CD14-positive monocyte (primary cell): ENCODE measurements at regions not wholly inside any gene's neighbourhood (a gene's known extent, or its start where the extent isn't known, plus 50 kb on each side); places are given as distances from the start of the nearest gene placed in this dataset.

Experiments used
- DNase-seq, 3 donors: peaks; one replicate each; pipeline ENCODE4 v3.0.0-alpha.2; 2011 to 2022
- H2AFZ ChIP-seq: 2 replicates; pipeline ENCODE4 v1.6.0; 2012; ENCODE audit warnings: mild to moderate bottlenecking, low read depth, low read length, inconsistent platforms; ENCODE audit not compliant: insufficient read depth, poor library complexity, severe bottlenecking
- H3K27ac ChIP-seq, 2 donors: 1 replicate in 1 of 2; 2 replicates in 1 of 2; pipeline ENCODE4 v1.5.1; 2012 to 2013; ENCODE audit warnings: low read length in 2 of 2, control low read depth in 1 of 2, inconsistent platforms in 1 of 2, low read depth in 1 of 2, mild to moderate bottlenecking in 1 of 2
- H3K27me3 ChIP-seq, 2 donors: one replicate each; pipeline versions ENCODE4 v1.6.0 to v1.6.1; 2011 to 2013; ENCODE audit warnings: low read length in 2 of 2; ENCODE audit not compliant: control insufficient read depth in 2 of 2, insufficient read depth in 2 of 2
- H3K36me3 ChIP-seq, 2 donors: replicated peaks in 1 of 2; 1 replicate in 1 of 2; 2 replicates in 1 of 2; pipeline versions ENCODE4 v1.5.1 to v1.6.1; 2012 to 2013; ENCODE audit warnings: low read length in 2 of 2, control low read depth in 1 of 2, inconsistent platforms in 1 of 2, mild to moderate bottlenecking in 1 of 2; ENCODE audit not compliant: insufficient read depth in 2 of 2, control insufficient read depth in 1 of 2
- H3K4me1 ChIP-seq, 2 donors: 1 replicate in 1 of 2; 2 replicates in 1 of 2; pipeline versions ENCODE4 v1.5.1 to v1.6.1; 2012 to 2013; ENCODE audit warnings: low read length in 2 of 2, control low read depth in 1 of 2, inconsistent platforms in 1 of 2, mild to moderate bottlenecking in 1 of 2, moderate library complexity in 1 of 2; ENCODE audit not compliant: insufficient read depth in 2 of 2, control insufficient read depth in 1 of 2
- H3K4me2 ChIP-seq: replicated peaks from 2 replicates; pipeline ENCODE3; 2012; ENCODE audit warnings: low read length, moderate library complexity, mild to moderate bottlenecking; ENCODE audit not compliant: poor library complexity, severe bottlenecking; ENCODE audit errors: extremely low read depth
- H3K4me3 ChIP-seq, 3 experiments: fragments of 200-600 bp in 1 of 3; sonication (generic) in 1 of 3; replicated peaks in 1 of 3; 1 replicate in 2 of 3; 2 replicates in 1 of 3; pipeline ENCODE4 v1.5.1; 2011 to 2013; ENCODE audit warnings: low read length in 3 of 3, mild to moderate bottlenecking in 3 of 3, control low read depth in 2 of 3, low read depth in 2 of 3, inconsistent platforms in 1 of 3, moderate library complexity in 1 of 3
- H3K79me2 ChIP-seq: 2 replicates; pipeline ENCODE4 v1.6.0; 2012; ENCODE audit warnings: mild to moderate bottlenecking, control low read depth, inconsistent platforms, low read length, moderate library complexity; ENCODE audit not compliant: insufficient read depth
- H3K9ac ChIP-seq: 2 replicates; pipeline ENCODE4 v1.6.0; 2017; ENCODE audit warnings: low read length, mild to moderate bottlenecking; ENCODE audit not compliant: insufficient read depth, poor library complexity, severe bottlenecking
- H3K9me3 ChIP-seq, 2 donors: replicated peaks in 1 of 2; 1 replicate in 1 of 2; 2 replicates in 1 of 2; pipeline versions ENCODE4 v1.5.1 to v1.6.1; 2012 to 2013; ENCODE audit warnings: low read length in 2 of 2, control low read depth in 1 of 2; ENCODE audit not compliant: control insufficient read depth in 1 of 2, insufficient read depth in 1 of 2
- H4K20me1 ChIP-seq: 2 replicates; pipeline ENCODE4 v1.6.0; 2012; ENCODE audit warnings: mild to moderate bottlenecking, low read length, control low read depth, moderate library complexity; ENCODE audit not compliant: insufficient read depth
- H3K27ac Mint-ChIP-seq, 7 donors: one replicate each; pipeline ENCODE4 v1.8.0; 2020; ENCODE audit warnings: mild to moderate bottlenecking in 7 of 7, mixed read lengths in 7 of 7, moderate library complexity in 6 of 7, inconsistent platforms in 2 of 7
- H3K27me3 Mint-ChIP-seq, 3 donors: one replicate each; pipeline ENCODE4 v1.8.0; 2021 to 2022; ENCODE audit warnings: low read depth in 3 of 3, mild to moderate bottlenecking in 3 of 3, mixed read lengths in 3 of 3, moderate library complexity in 3 of 3, inconsistent platforms in 1 of 3
- H3K36me3 Mint-ChIP-seq, 2 donors: one replicate each; pipeline ENCODE4 v1.8.0; 2020; ENCODE audit warnings: mixed read lengths in 2 of 2, inconsistent platforms in 1 of 2, mild to moderate bottlenecking in 1 of 2
- H3K4me1 Mint-ChIP-seq: one replicate; pipeline ENCODE4 v1.8.0; 2020; ENCODE audit warnings: mild to moderate bottlenecking, mixed read lengths
- H3K4me3 Mint-ChIP-seq, 2 donors: one replicate each; pipeline ENCODE4 v1.8.0; 2020; ENCODE audit warnings: mild to moderate bottlenecking in 2 of 2, mixed read lengths in 2 of 2, moderate library complexity in 1 of 2
- H3K9me3 Mint-ChIP-seq, 7 donors: one replicate each; pipeline ENCODE4 v1.8.0; 2020 to 2022; ENCODE audit warnings: mixed read lengths in 7 of 7, mild to moderate bottlenecking in 6 of 7, moderate library complexity in 6 of 7, inconsistent platforms in 2 of 7
- CTCF ChIP-seq: fragments of 200-600 bp; IDR thresholded peaks from one replicate; pipeline ENCODE4 v1.8.0; 2022; ENCODE audit warnings: antibody characterized with exemption, mild to moderate bottlenecking
- WGBS: methylation state at CpG from one replicate; pipeline ENCODE4 v1.1.5; 2013; ENCODE audit warnings: missing lambda C conversion rate; ENCODE audit not compliant: insufficient coverage; 5-methylcytosine and 5-hydroxymethylcytosine counted together
- intact Hi-C, 2 donors: fragments of 100-400 bp; cut with micrococcal nuclease; formaldehyde crosslinking; loops; one replicate each; pipeline versions ENCODE4 v1.15.0 to v1.15.1; 2023

GRCh38 chr15:35136321-35137189 is 51.5 kb upstream of the NANOGP8 start:
- H4K20me1 ChIP-seq: no peaks in the 10 kb centered on the region
- WGBS: 85% methylated on average over 3 of the region's 6 CpGs

More at GRCh38 chr15:35136321-35137189, 51.5 kb upstream of the NANOGP8 start:
- TF ChIP-seq CTCF: no peak
- H3K4me3 ChIP-seq: no peak overlapping the region
- no peaks in the 10 kb centered on the region for H3K36me3 ChIP-seq
- no peaks in the 10 kb centered on the region for H3K4me1 ChIP-seq
- Mint-ChIP-seq H3K4me1 (peaks cover 4% of the 10 kb centered on the region), H3K36me3 (no peaks in the 10 kb centered on the region), H3K27me3 (peaks cover 0 to 1% (median 1%) of the 10 kb centered on the region in 3 donors), H3K27ac (no peak overlapping the region), H3K4me3 (no peak overlapping the region), H3K9me3 (peaks cover 0 to 10% (median 5%) of the 10 kb centered on the region in 7 donors)
- no peaks in the 10 kb centered on the region for H3K9me3 ChIP-seq
- no peaks in the 10 kb centered on the region for H3K27me3 ChIP-seq
- H3K4me2 ChIP-seq: no peak overlapping the region
- no peaks in the 10 kb centered on the region for H3K79me2 ChIP-seq
- no peak overlapping the region for H3K9ac ChIP-seq
- H3K27ac ChIP-seq: no peak overlapping the region
- intact Hi-C loops: no loop called here
- no peak overlapping the region for H2AFZ ChIP-seq
- no peak for DNase-seq
